GM23248 (cell line): ENCODE measurements at regions not wholly inside any gene's neighbourhood (a gene's known extent, or its start where the extent isn't known, plus 50 kb on each side); places are given as distances from the start of the nearest gene placed in this dataset.

Source experiments
- EZH2 ChIP-seq: fragments of 200-600 bp; sonication (generic); IDR thresholded peaks from 2 replicates; pipeline ENCODE4 v1.6.1; 2018; ENCODE audit warnings: antibody characterized with exemption, mild to moderate bottlenecking; ENCODE audit not compliant: insufficient read depth, poor library complexity, severe bottlenecking
- EZH2phosphoT487 ChIP-seq: fragments of 200-600 bp; sonication (generic); IDR thresholded peaks from 2 replicates; pipeline ENCODE4 v1.6.1; 2018; ENCODE audit warnings: antibody characterized with exemption, moderate library complexity, mild to moderate bottlenecking, low read depth; ENCODE audit not compliant: insufficient read depth

- TF ChIP-seq EZH2: no peak
- TF ChIP-seq EZH2phosphoT487: no peak
Measured at GRCh38 chr6:40671694-40672050, 84.5 kb upstream of the LRFN2 start.
